HEK293T (cell line): ENCODE measurements at regions not wholly inside any gene's neighbourhood (a gene's known extent, or its start where the extent isn't known, plus 50 kb on each side); places are given as distances from the start of the nearest gene placed in this dataset.

ENCODE experiments used
- CTCF ChIA-PET: fragments of 350-600 bp; formaldehyde crosslinking; extraction: SDS; loops from one replicate; lab custom pipeline; 2021; ENCODE audit warnings: antibody characterized with exemption, inconsistent platforms; lab: Yijun Ruan, JAX
- POLR2A ChIA-PET: fragments of 350-600 bp; formaldehyde crosslinking; extraction: SDS; loops from one replicate; lab custom pipeline; 2020; ENCODE audit warnings: antibody characterized with exemption, inconsistent platforms; lab: Yijun Ruan, JAX
- DNase-seq: peaks from one replicate; pipeline ENCODE4 v3.0.0; 2012; ENCODE audit warnings: mixed read lengths; ENCODE audit errors: extremely low spot score
- ARNT ChIP-seq: fragments of 450-650 bp; IDR thresholded peaks from 2 replicates; pipeline ENCODE4 v1.6.1; 2017; ENCODE audit warnings: mild to moderate bottlenecking
- BHLHE40 ChIP-seq: fragments of 450-650 bp; IDR thresholded peaks from 2 replicates; pipeline ENCODE4 v1.6.1; 2016; ENCODE audit warnings: mild to moderate bottlenecking, moderate library complexity, borderline replicate concordance
- CTBP1 ChIP-seq: fragments of 450-650 bp; IDR thresholded peaks from 2 replicates; pipeline ENCODE4 v1.6.1; 2016; ENCODE audit warnings: borderline replicate concordance
- ELF4 ChIP-seq: fragments of 450-650 bp; IDR thresholded peaks from 2 replicates; pipeline ENCODE4 v1.6.1; 2017; ENCODE audit warnings: antibody characterized with exemption
- FOXA1 ChIP-seq: fragments of 450-650 bp; IDR thresholded peaks from 2 replicates; pipeline ENCODE4 v1.6.1; 2016; ENCODE audit warnings: mild to moderate bottlenecking
- FOXK2 ChIP-seq: fragments of 450-650 bp; IDR thresholded peaks from 2 replicates; pipeline ENCODE4 v1.6.1; 2016; ENCODE audit warnings: mild to moderate bottlenecking
- FOXM1 ChIP-seq: fragments of 450-650 bp; IDR thresholded peaks from 2 replicates; pipeline ENCODE4 v1.6.1; 2017; ENCODE audit warnings: mild to moderate bottlenecking, borderline replicate concordance
- HDGF ChIP-seq: fragments of 450-650 bp; IDR thresholded peaks from 2 replicates; pipeline ENCODE4 v1.6.1; 2017; ENCODE audit warnings: antibody characterized with exemption, borderline replicate concordance
- L3MBTL2 ChIP-seq: fragments of 450-650 bp; conservative IDR thresholded peaks from 2 replicates; pipeline ENCODE4 v1.6.1; 2016; ENCODE audit warnings: mild to moderate bottlenecking
- LEF1 ChIP-seq: fragments of 450-650 bp; IDR thresholded peaks from 2 replicates; pipeline ENCODE4 v1.6.1; 2017; ENCODE audit warnings: mild to moderate bottlenecking, borderline replicate concordance
- NFRKB ChIP-seq: fragments of 450-650 bp; IDR thresholded peaks from 2 replicates; pipeline ENCODE4 v1.6.1; 2016; ENCODE audit warnings: mild to moderate bottlenecking, moderate library complexity
- PKNOX1 ChIP-seq: fragments of 450-650 bp; IDR thresholded peaks from 2 replicates; pipeline ENCODE4 v1.6.1; 2016
- SP1 ChIP-seq: fragments of 450-650 bp; IDR thresholded peaks from 2 replicates; pipeline ENCODE4 v1.6.1; 2017
- SUZ12 ChIP-seq: fragments of 450-650 bp; IDR thresholded peaks from 2 replicates; pipeline ENCODE4 v1.6.1; 2016; ENCODE audit warnings: mild to moderate bottlenecking
- TARDBP ChIP-seq: fragments of 450-650 bp; IDR thresholded peaks from 2 replicates; pipeline ENCODE4 v1.6.1; 2016
- ZNF384 ChIP-seq: fragments of 450-650 bp; IDR thresholded peaks from 2 replicates; pipeline ENCODE4 v1.6.1; 2016

- DNase-seq: no peak
Observed at GRCh38 chr9:102101723-102102122, 363.3 kb upstream of the GRIN3A start.

GRCh38 chr9:102087141-102087540 is 348.7 kb upstream of the GRIN3A start:
- CTCF ChIA-PET: no interaction called here
- POLR2A ChIA-PET: no interaction called here
- TF ChIP-seq L3MBTL2: no peak
- TF ChIP-seq PKNOX1: peak; percentile 50; the same call in 1 of the 2 replicates
- no peak for DNase-seq

More at GRCh38 chr9:102101723-102102122, 363.3 kb upstream of the GRIN3A start:
- TF ChIP-seq LEF1 (no peak), L3MBTL2 (no peak), PKNOX1 (no peak), CTBP1 (no peak), ARNT (no peak), FOXA1 (no peak), FOXK2 (no peak), ZNF384 (no peak)
- ChIA-PET POLR2A (no interaction called here), CTCF (no interaction called here)

- POLR2A ChIA-PET: no interaction called here
- CTCF ChIA-PET: no interaction called here
- TF ChIP-seq BHLHE40: no peak
- TF ChIP-seq LEF1: no peak
- TF ChIP-seq FOXK2: no peak
- no peak for TF ChIP-seq HDGF
- TF ChIP-seq FOXM1: no peak
- TF ChIP-seq L3MBTL2: no peak
- TF ChIP-seq PKNOX1: no peak
- TF ChIP-seq TARDBP: no peak
- TF ChIP-seq SUZ12: no peak
- no peak for TF ChIP-seq ZNF384
- TF ChIP-seq SP1: no peak
- no peak for TF ChIP-seq NFRKB
- no peak for TF ChIP-seq CTBP1
- no peak for TF ChIP-seq FOXA1
- TF ChIP-seq ELF4: no peak
- TF ChIP-seq ARNT: no peak
- DNase-seq: no peak
Observed at GRCh38 chr9:102085548-102085947, 347.1 kb upstream of the GRIN3A start.

GRCh38 chr9:102072059-102072764 is 333.8 kb upstream of the GRIN3A start:
- ChIA-PET CTCF (no interaction called here), POLR2A (no interaction called here)
- TF ChIP-seq L3MBTL2 (no peak), ZNF384 (no peak)
- DNase-seq: no peak

GRCh38 chr9:102069969-102070368 is 331.5 kb upstream of the GRIN3A start:
- POLR2A ChIA-PET: no interaction called here
- TF ChIP-seq FOXK2: no peak
- TF ChIP-seq PKNOX1: no peak
- no peak for TF ChIP-seq CTBP1
- TF ChIP-seq ZNF384: no peak
- TF ChIP-seq ELF4: no peak
- CTCF ChIA-PET: no interaction called here

GRCh38 chr9:102054811-102055210 is 316.4 kb upstream of the GRIN3A start:
- ChIA-PET CTCF (no interaction called here), POLR2A (no interaction called here)
- DNase-seq: no peak
- no peak for TF ChIP-seq FOXA1
- no peak for TF ChIP-seq ARNT
- no peak for TF ChIP-seq PKNOX1
- TF ChIP-seq CTBP1: no peak
- no peak for TF ChIP-seq HDGF

More at GRCh38 chr9:102069969-102070368, 331.5 kb upstream of the GRIN3A start:
- no peak for DNase-seq
